CD4-positive, alpha-beta T cell treated with Interleukin-17A for 4 hours (primary cell): ENCODE measurements at regions not wholly inside any gene's neighbourhood (a gene's known extent, or its start where the extent isn't known, plus 50 kb on each side); places are given as distances from the start of the nearest gene placed in this dataset.

Experiments
- DNase-seq: peaks from one replicate; pipeline ENCODE4 v3.0.0-alpha.2; 2020; ENCODE audit warnings: mixed read lengths

DNA sequence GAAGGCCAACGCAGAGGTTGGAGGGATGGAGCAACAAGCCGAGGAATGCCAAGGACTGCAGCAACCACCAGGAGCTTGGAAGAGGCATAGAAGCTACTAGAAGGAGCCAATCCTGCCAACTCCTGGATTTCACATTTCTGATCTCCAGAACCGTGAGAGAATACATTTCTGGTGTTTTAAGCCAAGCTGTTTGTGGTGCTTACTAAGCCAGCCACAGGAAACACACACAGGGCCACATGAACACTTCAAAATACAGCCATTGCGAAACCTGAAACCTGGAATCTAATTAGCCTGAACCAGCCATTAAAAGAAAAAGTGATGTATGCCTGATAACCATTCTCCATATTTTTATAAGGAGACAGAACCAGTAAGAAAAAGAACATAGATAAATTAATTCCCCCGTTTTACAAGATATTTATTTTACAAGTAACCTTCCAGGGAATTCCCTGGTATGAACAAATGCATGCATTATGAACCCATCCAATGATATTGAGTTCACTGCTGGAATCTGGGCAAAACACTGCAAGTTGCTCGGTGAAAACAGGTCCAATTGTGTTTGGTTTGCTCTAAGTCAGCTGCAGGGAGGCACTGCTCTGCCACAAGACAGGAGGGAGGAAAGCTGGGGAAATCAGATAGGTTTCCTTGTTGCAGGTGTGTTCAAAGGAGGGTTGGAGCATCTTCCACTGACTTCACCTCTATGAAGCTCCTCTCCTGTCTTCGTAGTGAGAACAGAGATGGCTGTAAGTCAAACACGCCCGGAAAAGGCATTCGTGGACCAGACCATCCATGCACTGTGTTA lies 70.2 kb downstream of the ETS2 start:
- no peak for DNase-seq
